ENCODE measurements at regions not wholly inside any gene's neighbourhood (a gene's known extent, or its start where the extent isn't known, plus 50 kb on each side); places are given as distances from the start of the nearest gene placed in this dataset.

DNA sequence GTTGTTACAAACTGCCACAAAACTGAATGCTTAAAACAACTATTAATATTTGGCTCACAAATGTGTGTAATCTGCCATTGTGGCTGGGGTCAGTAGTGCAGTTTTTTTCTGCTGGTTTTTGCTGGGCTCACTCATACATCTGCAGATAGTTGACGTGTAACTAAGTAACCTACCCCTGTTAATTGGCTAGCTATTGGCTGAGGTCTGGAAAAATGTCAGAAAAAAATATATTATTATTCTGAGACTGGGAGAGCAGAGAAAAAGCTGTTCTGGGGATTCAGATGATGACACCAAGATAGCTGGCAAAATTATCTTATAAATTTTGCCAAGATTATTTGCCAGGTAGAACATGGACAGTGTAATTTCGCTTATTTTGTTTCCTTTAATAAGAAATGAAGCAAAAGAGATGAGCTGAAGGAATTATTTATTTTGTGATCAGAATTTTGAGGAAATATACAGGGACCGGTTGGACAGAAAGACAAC lies 616.1 kb upstream of the ADAMTS5 start:
- POLR2A ChIA-PET = interaction anchor here (0.5 kb wide), 1 partner anchor 112 kb away, joined by 3 read pairs; no protein-coding TSS in a partner anchor
- DNase-seq (ENCODE audit: extremely low read depth in 1 of 4, low spot score in 3 of 4) = no peak
- no peaks in the 10 kb centered on the region for H3K36me3 ChIP-seq (ENCODE audit: control insufficient read depth, insufficient read depth, low read length)
- 0% methylated on average over 3 of the region's 3 CpGs for WGBS (ENCODE audit: insufficient coverage, low coverage, missing lambda C conversion rate)
- CTCF ChIA-PET (ENCODE audit: low intra/inter-chr PET ratio) = no interaction called here
- H3K9me3 ChIP-seq (replicated peaks; ENCODE audit: control insufficient read depth, insufficient read depth, low read depth, low read length) = peaks cover 2% of the 10 kb centered on the region; the same call in 1 of the 2 replicates
- no peaks in the 10 kb centered on the region for H3K4me1 ChIP-seq (replicated peaks in 1 of 2; ENCODE audit: control insufficient read depth in 2 of 2, insufficient read depth in 2 of 2, low read length in 2 of 2)
- H2AFZ ChIP-seq (ENCODE audit: low read depth, low read length) = no peak overlapping the region
- in situ Hi-C loops (cut with MboI) = no loop called here
- FAIRE-seq = no peak
- intact Hi-C loops (cut with micrococcal nuclease) = no loop called here
- H3K27me3 ChIP-seq (ENCODE audit: control insufficient read depth in 2 of 2, insufficient read depth in 2 of 2, low read length in 2 of 2) = no peaks in the 10 kb centered on the region
- no peak overlapping the region for H3K9ac ChIP-seq (ENCODE audit: insufficient read depth in 1 of 2, low read depth in 2 of 2, low read length in 2 of 2)
- H3K27ac ChIP-seq (ENCODE audit: extremely low read depth, low read depth, low read length) = no peak overlapping the region
- H3K4me2 ChIP-seq (ENCODE audit: insufficient read depth, low read length) = no peak overlapping the region
- no peaks in the 10 kb centered on the region for H3K79me2 ChIP-seq (ENCODE audit: control insufficient read depth, insufficient read depth, low read length)
- no peak overlapping the region for H3K4me3 ChIP-seq
- H3K9me1 ChIP-seq (ENCODE audit: control insufficient read depth, insufficient read depth, low read length) = no peaks in the 10 kb centered on the region
- no TSS peak for BruUV-seq (replicated peaks)
- ATAC-seq = no peak
- H4K20me1 ChIP-seq (replicated peaks; ENCODE audit: control insufficient read depth, insufficient read depth, low read length) = no peaks in the 10 kb centered on the region
- TF ChIP-seq MAFG (tag; conservative IDR thresholded peaks at IDR 0.05) (no peak), CBX2 (IDR thresholded peaks at IDR 0.05; ENCODE audit: insufficient read depth, low read length, poor library complexity, severe bottlenecking) (no peak), U2AF1 (optimal IDR thresholded peaks at IDR 0.05; ENCODE audit: low read depth, low read length) (no peak), MECOM (CRISPR knock-in tag; IDR thresholded peaks at IDR 0.05) (no peak), SMARCB1 (IDR thresholded peaks at IDR 0.05; ENCODE audit: insufficient read length, low read depth) (no peak), ZBTB7A (IDR thresholded peaks at IDR 0.05; ENCODE audit: borderline replicate concordance, control insufficient read depth, low read depth, low read length) (no peak), ILK (tag; IDR thresholded peaks at IDR 0.05; ENCODE audit: borderline replicate concordance, low read depth) (no peak), ZNF717 (CRISPR knock-in tag; IDR thresholded peaks at IDR 0.05) (no peak), CBX8 (IDR thresholded peaks at IDR 0.05; ENCODE audit: borderline replicate concordance, extremely low read depth, low read depth, low read length, poor library complexity, severe bottlenecking) (no peak), ZBTB1 (CRISPR knock-in tag; IDR thresholded peaks at IDR 0.05; ENCODE audit: borderline replicate concordance, low read depth) (no peak), ZSCAN32 (CRISPR knock-in tag; IDR thresholded peaks at IDR 0.05) (no peak)
- TF ChIP-seq, protein P1, sequence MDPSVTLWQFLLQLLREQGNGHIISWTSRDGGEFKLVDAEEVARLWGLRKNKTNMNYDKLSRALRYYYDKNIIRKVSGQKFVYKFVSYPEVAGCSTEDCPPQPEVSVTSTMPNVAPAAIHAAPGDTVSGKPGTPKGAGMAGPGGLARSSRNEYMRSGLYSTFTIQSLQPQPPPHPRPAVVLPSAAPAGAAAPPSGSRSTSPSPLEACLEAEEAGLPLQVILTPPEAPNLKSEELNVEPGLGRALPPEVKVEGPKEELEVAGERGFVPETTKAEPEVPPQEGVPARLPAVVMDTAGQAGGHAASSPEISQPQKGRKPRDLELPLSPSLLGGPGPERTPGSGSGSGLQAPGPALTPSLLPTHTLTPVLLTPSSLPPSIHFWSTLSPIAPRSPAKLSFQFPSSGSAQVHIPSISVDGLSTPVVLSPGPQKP (CRISPR knock-in tag; IDR thresholded peaks at IDR 0.05) = no peak
- TF ChIP-seq, protein P2, sequence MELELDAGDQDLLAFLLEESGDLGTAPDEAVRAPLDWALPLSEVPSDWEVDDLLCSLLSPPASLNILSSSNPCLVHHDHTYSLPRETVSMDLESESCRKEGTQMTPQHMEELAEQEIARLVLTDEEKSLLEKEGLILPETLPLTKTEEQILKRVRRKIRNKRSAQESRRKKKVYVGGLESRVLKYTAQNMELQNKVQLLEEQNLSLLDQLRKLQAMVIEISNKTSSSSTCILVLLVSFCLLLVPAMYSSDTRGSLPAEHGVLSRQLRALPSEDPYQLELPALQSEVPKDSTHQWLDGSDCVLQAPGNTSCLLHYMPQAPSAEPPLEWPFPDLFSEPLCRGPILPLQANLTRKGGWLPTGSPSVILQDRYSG (tag; conservative IDR thresholded peaks at IDR 0.05; ENCODE audit: low read depth) = no peak
- TF ChIP-seq, protein P3, sequence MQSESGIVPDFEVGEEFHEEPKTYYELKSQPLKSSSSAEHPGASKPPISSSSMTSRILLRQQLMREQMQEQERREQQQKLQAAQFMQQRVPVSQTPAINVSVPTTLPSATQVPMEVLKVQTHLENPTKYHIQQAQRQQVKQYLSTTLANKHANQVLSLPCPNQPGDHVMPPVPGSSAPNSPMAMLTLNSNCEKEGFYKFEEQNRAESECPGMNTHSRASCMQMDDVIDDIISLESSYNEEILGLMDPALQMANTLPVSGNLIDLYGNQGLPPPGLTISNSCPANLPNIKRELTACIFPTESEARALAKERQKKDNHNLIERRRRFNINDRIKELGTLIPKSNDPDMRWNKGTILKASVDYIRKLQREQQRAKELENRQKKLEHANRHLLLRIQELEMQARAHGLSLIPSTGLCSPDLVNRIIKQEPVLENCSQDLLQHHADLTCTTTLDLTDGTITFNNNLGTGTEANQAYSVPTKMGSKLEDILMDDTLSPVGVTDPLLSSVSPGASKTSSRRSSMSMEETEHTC (IDR thresholded peaks at IDR 0.05) = no peak
- TF ChIP-seq, protein P4, sequence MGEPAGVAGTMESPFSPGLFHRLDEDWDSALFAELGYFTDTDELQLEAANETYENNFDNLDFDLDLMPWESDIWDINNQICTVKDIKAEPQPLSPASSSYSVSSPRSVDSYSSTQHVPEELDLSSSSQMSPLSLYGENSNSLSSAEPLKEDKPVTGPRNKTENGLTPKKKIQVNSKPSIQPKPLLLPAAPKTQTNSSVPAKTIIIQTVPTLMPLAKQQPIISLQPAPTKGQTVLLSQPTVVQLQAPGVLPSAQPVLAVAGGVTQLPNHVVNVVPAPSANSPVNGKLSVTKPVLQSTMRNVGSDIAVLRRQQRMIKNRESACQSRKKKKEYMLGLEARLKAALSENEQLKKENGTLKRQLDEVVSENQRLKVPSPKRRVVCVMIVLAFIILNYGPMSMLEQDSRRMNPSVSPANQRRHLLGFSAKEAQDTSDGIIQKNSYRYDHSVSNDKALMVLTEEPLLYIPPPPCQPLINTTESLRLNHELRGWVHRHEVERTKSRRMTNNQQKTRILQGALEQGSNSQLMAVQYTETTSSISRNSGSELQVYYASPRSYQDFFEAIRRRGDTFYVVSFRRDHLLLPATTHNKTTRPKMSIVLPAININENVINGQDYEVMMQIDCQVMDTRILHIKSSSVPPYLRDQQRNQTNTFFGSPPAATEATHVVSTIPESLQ (CRISPR knock-in tag; IDR thresholded peaks at IDR 0.05) = no peak
